GM21381 (cell line): ENCODE measurements at regions not wholly inside any gene's neighbourhood (a gene's known extent, or its start where the extent isn't known, plus 50 kb on each side); places are given as distances from the start of the nearest gene placed in this dataset.

ENCODE experiments used
- ATAC-seq: cut with Tn5 transposase; IDR thresholded peaks from one replicate; pipeline ENCODE4 v1.9.1; 2021; ENCODE audit warnings: mild to moderate bottlenecking, moderate library complexity; ENCODE audit not compliant: unreplicated experiment

- ATAC-seq = no peak
Observed at GRCh38 chr21:24825348-24825747, 781.9 kb downstream of the MRPL39 start.

DNA sequence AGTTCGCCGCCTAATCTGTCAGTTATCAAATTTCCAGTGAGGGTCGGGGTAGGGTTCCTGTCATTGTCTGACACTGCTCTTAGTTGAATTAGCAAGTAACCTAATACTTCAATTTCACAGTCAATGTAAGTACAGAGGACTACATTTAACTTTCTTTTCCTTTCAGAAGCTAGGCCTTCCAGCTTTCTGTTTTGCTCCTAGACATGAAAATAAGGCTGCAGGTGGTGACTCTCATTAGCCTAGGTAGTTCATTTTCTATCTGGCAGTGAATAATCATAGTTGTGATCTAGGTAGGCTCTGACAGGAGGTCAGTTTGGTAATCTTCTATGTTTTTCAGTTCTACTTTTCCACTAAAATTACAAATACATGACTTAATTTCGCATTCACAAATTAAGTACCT, 783.1 kb downstream of the MRPL39 start:
- no peak for ATAC-seq

GRCh38 chr21:24823247-24823646, 784.0 kb downstream of the MRPL39 start:
- ATAC-seq = no peak

- ATAC-seq = no peak
Observed at GRCh38 chr21:24785033-24785432, 822.2 kb downstream of the MRPL39 start.

DNA sequence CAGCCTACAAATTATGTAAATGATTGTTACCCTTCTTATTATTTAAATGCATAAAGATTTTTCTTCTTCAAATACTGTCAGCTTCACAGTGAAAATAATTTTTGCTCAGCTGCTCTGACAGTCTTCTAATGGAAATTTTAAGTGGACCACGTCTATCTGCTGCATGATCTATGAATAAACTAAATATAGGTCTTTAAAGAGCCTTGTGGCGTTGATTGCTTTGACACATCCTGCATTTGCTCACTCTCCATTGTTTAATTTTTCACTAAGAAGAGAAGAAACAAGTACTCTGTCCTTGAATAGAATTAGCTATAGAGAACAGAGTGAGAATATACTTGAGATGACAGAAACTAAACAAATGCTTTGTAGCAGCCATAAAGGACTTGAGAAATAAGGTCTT, 826.1 kb downstream of the MRPL39 start:
- no peak for ATAC-seq

DNA sequence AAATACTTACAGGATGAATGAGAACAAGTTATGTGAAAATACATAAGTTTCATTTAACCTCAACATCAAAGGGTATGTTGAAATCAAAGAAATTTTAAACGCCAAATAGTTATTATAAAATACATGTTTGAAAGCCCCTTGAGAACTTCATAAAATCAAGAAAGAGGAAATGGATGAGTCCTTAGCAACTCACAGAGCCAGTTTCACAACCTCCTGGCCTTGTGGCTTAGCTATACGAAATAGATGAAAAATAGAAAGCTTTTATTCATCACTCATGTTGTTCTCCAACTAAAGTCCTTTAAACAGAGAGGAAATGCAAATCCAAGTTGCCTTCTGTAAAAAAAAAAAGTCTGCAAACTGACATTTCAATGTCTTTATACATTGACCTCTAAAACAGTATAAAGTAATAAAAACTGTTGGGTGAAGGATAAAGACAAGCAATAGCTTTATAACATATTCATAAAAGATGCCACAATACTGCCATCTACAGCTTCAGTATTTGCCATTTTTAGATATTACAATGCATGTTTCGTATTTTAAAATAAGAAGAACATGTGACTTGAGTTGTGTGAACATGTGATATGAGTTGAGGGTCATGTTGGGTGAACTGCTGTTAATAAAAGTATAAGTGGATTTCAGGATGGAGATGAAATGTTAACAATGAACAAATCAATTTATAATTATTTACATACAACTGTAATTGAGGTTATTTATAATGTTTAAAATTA, 847.8 kb downstream of the MRPL39 start:
- no peak for ATAC-seq

DNA sequence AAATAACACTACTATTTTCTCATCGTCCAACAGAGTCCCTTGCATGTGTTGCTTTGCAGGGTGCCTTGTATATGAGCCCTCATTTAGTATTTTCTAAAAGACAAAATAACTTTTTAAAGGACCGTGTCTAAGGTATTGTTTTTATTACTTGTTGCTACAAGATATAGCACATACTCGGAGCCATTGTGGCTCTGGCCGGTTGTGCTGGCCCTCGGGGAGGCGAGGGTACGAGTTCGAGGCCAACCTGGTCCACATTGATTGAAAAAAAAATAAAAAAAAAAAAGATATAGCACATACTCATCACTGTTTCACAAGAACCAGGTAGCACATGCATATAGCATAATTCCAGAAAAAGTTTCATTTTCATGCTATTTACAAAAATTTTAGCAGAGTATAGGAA, 869.2 kb downstream of the MRPL39 start:
- ATAC-seq = no peak

- ATAC-seq = no peak
Observed at GRCh38 chr21:24737296-24737850, 869.9 kb downstream of the MRPL39 start.

GRCh38 chr21:24730661-24731060, 876.6 kb downstream of the MRPL39 start:
- ATAC-seq = no peak

GRCh38 chr21:24729568-24729967, 877.7 kb downstream of the MRPL39 start:
- no peak for ATAC-seq

DNA sequence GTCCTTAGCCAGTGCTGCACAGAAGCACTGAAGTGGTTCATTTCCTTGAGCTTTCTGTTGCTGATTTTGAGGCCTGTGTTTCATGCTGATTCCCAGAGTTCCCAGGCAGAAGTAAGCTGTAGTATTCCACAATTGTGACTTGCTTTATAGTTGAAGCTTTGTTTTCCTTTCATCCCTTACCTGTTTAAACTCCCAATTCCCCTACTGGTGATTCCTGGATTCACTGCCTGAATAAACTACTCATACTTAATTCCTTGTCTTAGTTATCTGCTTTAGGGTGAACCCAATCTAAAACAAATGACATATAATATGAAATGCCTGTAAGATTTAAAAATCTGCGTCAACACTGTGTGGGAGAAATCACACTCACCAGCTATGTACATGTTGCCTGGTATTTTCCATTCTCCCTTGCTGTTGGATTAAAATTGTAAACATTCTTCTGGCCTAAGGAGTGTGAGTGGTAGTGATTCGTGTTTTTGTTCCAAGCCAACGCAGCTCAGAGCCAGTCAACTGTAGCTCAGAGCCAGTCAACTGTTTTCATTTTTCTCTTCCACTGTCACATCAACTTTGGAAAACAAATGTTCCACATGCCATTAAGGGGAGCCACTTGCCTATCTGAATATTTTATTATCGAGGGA, 879.4 kb downstream of the MRPL39 start:
- no peak for ATAC-seq

DNA sequence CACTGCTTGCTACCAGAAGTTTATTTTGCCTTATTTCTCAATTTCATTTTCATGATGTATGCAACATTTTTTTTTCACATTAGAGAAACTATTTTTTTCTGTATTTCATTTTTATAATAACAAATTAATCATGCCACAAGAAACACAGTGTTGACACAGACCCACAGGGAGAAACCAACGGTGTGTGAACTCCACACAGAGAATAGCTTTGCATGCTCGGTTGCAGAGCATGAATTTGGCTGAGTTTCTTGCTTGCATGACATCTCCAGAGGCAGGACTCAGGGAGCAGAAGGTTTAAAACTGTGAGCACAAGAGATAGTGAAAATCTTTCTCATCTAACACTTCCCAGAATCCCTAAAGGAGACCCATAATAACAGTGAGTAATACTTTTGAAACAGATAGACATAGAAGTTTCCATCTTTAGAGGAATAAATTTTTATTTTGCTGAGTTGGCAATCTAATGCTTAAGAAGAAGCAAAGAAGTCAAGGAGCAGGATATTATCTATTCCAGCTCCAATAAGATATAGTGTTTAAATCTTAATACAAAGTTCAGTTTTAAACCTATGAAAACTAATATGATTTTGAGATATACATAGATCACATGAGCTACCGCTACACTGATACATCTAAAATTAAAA, 890.9 kb downstream of the MRPL39 start:
- ATAC-seq = no peak

GRCh38 chr21:24714646-24715200, 892.6 kb downstream of the MRPL39 start:
- no peak for ATAC-seq

DNA sequence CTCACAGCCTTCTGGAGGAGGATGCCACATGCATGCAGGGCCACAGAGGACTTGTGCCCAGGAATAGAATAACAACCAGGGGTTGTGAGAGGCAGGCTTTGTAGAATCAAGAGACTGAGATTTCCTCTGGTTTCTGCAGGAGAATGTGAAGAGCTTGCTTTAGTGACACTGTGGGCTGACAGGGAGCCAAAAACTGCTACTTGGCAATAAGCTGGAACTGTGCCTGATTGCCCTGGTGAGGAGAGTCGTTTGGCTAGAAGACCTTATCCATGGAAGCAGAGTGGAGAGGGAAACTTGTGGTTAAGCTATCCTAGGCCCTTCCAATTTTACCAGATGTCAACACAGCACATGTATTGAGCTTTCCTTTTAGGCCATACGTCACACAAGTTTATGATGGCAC, 902.1 kb downstream of the MRPL39 start:
- ATAC-seq = no peak

DNA sequence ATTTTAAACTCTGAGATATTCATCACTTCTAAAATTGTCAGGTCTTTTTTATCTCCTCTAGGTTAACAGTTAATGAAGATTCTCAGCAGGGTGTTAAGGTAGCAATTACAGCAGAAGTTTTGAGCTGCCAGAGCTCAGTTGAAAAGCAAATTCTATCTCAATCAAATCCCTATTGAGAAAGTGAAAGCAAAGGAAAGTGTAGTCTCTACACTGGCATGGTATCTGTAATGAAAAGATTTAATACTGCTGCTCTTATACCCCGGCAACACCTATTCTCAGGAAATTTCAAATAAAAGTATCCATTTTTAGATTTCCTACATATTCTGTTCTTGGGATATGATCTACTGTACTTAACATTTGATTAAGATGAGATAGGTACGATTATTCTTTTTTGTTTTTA, 913.5 kb downstream of the MRPL39 start:
- ATAC-seq = no peak

DNA sequence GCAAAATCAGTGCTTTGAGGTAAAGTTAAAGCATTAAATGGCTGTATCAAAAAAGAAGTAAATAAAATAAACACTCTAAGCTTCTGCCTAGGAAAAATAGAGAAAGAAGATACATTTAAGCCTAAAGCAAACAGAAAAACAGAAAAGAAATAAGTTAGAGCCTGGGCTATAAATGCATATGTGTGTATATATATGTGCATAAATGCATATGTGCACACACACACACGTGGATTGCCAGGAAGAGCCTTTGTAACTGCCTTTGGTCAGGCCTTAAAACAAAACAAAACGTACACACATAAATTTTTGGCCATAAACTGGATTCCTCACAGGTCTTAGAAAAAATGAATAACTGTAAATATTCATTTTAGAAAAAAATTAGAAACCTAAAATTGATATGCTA, 925.8 kb downstream of the MRPL39 start:
- no peak for ATAC-seq

DNA sequence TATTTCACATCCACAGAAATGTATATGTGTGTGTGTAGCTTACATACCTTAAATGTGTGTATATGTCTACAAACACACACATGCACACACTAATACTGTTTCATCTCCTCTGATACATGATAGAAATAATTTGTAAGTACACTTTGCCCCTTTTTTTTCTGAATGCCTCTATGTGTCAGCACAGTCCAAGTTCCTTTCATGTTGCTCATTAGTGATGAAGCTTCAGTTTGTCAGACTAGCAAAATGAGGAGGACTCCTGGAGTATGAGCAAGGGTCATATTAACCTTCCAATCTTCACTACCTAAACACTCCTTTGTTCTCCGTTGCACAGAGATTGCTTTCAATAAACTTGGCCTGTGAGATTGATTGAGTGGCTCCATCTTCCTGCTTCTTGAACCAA, 935.4 kb downstream of the MRPL39 start:
- ATAC-seq = no peak

- no peak for ATAC-seq
Observed at GRCh38 chr21:24658926-24659325, 948.4 kb downstream of the MRPL39 start.

- ATAC-seq = no peak
Observed at GRCh38 chr21:24658026-24658425, 949.3 kb downstream of the MRPL39 start.

DNA sequence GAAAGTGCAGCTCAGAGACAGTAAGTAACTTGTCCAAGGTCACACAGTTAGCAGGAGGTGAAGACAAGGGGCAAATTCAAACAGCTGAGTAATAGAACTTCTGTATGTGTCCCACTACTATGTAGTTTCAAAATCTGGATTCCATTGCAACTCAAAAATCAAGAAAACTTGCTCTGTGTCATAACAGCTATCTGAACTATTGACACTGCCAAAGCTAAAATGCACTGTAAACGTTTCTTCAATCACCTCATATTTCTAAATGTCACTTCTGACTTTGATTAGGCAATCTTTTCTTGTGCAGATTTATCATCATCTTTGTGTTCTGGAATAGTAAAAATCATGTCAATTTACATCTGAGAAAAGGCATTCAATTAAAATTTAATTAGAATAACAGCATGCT, 957.6 kb downstream of the MRPL39 start:
- ATAC-seq = no peak

- ATAC-seq = no peak
Observed at GRCh38 chr21:24636696-24637095, 970.6 kb downstream of the MRPL39 start.

DNA sequence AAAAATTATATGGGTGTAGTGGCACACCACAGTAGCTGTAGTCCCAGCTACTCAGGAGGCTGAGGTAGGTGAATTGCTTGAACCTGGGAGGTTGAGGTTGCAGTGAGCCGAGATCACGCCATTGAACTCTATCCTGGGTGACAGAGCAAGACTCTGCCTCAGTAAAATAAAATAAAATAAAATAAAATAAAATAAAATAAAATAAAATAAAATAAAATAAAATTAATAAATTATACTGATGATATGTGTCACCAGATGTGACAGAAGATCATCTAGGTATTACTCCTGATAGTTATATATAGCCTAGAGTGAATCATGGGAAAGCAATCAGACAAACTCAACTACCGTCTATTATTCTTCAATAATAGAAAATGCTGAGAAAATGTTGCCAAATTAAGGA, 972.5 kb downstream of the MRPL39 start:
- no peak for ATAC-seq
